DND-41 (cell line): ENCODE measurements at regions not wholly inside any gene's neighbourhood (a gene's known extent, or its start where the extent isn't known, plus 50 kb on each side); places are given as distances from the start of the nearest gene placed in this dataset.

Experiments
- CTCF ChIP-seq: IDR thresholded peaks from 2 replicates; pipeline ENCODE4 v1.5.1; 2012; ENCODE audit warnings: borderline replicate concordance, low read length, moderate library complexity, mild to moderate bottlenecking; ENCODE audit not compliant: poor library complexity, severe bottlenecking; ENCODE audit errors: extremely low read depth
- EZH2 ChIP-seq: IDR thresholded peaks from 3 replicates; pipeline ENCODE4 v1.6.1; 2012; ENCODE audit warnings: borderline replicate concordance, low read depth, mild to moderate bottlenecking, moderate library complexity, low read length, inconsistent platforms; ENCODE audit not compliant: severe bottlenecking

- TF ChIP-seq CTCF = no peak
- no peak for TF ChIP-seq EZH2
Measured at GRCh38 chr7:26434974-26435373, 143.3 kb downstream of the SNX10 start.
